ENCODE measurements at regions not wholly inside any gene's neighbourhood (a gene's known extent, or its start where the extent isn't known, plus 50 kb on each side); places are given as distances from the start of the nearest gene placed in this dataset.

DNA sequence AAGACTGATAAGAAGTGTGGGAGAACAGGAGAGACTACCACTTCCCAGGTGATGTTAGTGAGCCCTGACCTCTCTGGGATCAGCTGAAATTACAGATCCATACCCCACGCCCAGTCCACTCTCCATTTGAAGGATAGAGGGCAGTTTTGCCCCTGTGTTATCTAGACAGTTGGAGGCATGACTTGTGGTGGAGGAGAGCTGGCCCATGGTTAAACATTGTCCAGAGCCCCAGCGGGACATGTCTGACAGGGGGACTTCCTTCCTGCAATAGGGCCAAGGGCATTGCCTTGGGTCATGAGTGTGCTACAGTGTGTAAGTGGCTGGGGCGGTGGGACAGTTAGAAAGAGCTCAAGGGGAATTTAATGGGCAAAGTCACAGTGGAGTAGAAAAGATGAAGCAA is 181.1 kb downstream of the MID1IP1 start:
- TF ChIP-seq, protein P1, sequence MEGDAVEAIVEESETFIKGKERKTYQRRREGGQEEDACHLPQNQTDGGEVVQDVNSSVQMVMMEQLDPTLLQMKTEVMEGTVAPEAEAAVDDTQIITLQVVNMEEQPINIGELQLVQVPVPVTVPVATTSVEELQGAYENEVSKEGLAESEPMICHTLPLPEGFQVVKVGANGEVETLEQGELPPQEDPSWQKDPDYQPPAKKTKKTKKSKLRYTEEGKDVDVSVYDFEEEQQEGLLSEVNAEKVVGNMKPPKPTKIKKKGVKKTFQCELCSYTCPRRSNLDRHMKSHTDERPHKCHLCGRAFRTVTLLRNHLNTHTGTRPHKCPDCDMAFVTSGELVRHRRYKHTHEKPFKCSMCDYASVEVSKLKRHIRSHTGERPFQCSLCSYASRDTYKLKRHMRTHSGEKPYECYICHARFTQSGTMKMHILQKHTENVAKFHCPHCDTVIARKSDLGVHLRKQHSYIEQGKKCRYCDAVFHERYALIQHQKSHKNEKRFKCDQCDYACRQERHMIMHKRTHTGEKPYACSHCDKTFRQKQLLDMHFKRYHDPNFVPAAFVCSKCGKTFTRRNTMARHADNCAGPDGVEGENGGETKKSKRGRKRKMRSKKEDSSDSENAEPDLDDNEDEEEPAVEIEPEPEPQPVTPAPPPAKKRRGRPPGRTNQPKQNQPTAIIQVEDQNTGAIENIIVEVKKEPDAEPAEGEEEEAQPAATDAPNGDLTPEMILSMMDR (IDR thresholded peaks at IDR 0.05), result no peak
- no peak for TF ChIP-seq EP300 (IDR thresholded peaks at IDR 0.05)
- TF ChIP-seq POLR2A (IDR thresholded peaks at IDR 0.05), result no peak
